HG03571 (cell line): ENCODE measurements at regions not wholly inside any gene's neighbourhood (a gene's known extent, or its start where the extent isn't known, plus 50 kb on each side); places are given as distances from the start of the nearest gene placed in this dataset.

Source experiments
- ATAC-seq: cut with Tn5 transposase; IDR thresholded peaks from one replicate; pipeline ENCODE4 v1.9.1; 2021; ENCODE audit not compliant: unreplicated experiment

GRCh38 chr7:46530081-46530750, 609.1 kb upstream of the IGFBP3 start:
- no peak for ATAC-seq

GRCh38 chr7:46527360-46527759, 606.3 kb upstream of the IGFBP3 start:
- ATAC-seq, result no peak

GRCh38 chr7:46525876-46526275, 604.8 kb upstream of the IGFBP3 start:
- ATAC-seq, result no peak

GRCh38 chr7:46524350-46524749, 603.3 kb upstream of the IGFBP3 start:
- no peak for ATAC-seq

GRCh38 chr7:46522354-46522906, 601.4 kb upstream of the IGFBP3 start:
- no peak for ATAC-seq

GRCh38 chr7:46518713-46519112, 597.6 kb upstream of the IGFBP3 start:
- ATAC-seq, result no peak

GRCh38 chr7:46515844-46516590, 594.9 kb upstream of the IGFBP3 start:
- ATAC-seq, result no peak

- ATAC-seq, result no peak
Observed at GRCh38 chr7:46513447-46513848, 592.4 kb upstream of the IGFBP3 start.

GRCh38 chr7:46512891-46513413, 591.9 kb upstream of the IGFBP3 start:
- no peak for ATAC-seq

GRCh38 chr7:46511442-46512215, 590.6 kb upstream of the IGFBP3 start:
- ATAC-seq, result no peak

- ATAC-seq, result no peak
Observed at GRCh38 chr7:46508583-46508982, 587.5 kb upstream of the IGFBP3 start.

- no peak for ATAC-seq
Observed at GRCh38 chr7:46507560-46507959, 586.5 kb upstream of the IGFBP3 start.

- no peak for ATAC-seq
Observed at GRCh38 chr7:46494441-46494840, 573.4 kb upstream of the IGFBP3 start.

GRCh38 chr7:46494028-46494427, 573.0 kb upstream of the IGFBP3 start:
- no peak for ATAC-seq

GRCh38 chr7:46493196-46493595, 572.1 kb upstream of the IGFBP3 start:
- ATAC-seq, result no peak

GRCh38 chr7:46492466-46492865, 571.4 kb upstream of the IGFBP3 start:
- ATAC-seq, result no peak

GRCh38 chr7:46490406-46490805, 569.3 kb upstream of the IGFBP3 start:
- no peak for ATAC-seq

- no peak for ATAC-seq
Observed at GRCh38 chr7:46489106-46489505, 568.0 kb upstream of the IGFBP3 start.

- no peak for ATAC-seq
Observed at GRCh38 chr7:46488607-46489006, 567.5 kb upstream of the IGFBP3 start.

- no peak for ATAC-seq
Observed at GRCh38 chr7:46486256-46487206, 565.5 kb upstream of the IGFBP3 start.
